ENCODE measurements at regions not wholly inside any gene's neighbourhood (a gene's known extent, or its start where the extent isn't known, plus 50 kb on each side); places are given as distances from the start of the nearest gene placed in this dataset.

DNA sequence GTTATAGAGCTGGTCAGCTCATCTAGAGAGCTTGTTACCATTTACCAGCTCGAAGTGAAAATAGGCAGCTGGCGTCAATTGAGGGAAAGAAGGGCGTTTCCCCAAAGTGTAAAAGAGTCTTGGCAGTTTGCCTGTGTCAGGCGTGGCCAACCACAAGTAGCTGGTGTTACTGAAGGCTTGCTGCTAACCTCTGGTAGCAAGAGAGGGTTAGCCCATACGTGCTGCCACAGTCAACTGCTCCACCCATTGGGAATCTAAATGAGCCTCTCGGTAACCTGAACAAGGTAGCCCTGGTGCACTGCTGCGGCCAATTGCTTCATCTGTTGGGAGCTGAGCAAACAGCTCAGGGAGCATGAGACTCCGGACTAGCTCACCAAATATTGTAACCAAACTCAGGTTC lies 314.9 kb upstream of the SLITRK5 start:
- no peaks in the 10 kb centered on the region for H3K27me3 ChIP-seq
- no peaks in the 10 kb centered on the region for H3K9me3 ChIP-seq
- H3K4me3 ChIP-seq, result no peak overlapping the region
- intact Hi-C loops (cut with DNase I; ENCODE audit: low total_unique reads) (no loop called here), in situ Hi-C loops (cut with MboI; ENCODE audit: low sequenced_read_pairs in 4 of 4) (no loop called here)
- H3K27ac ChIP-seq, result no peak overlapping the region
- H3K36me3 ChIP-seq, result no peaks in the 10 kb centered on the region
- H3K4me1 ChIP-seq, result no peaks in the 10 kb centered on the region
- TF ChIP-seq, protein P1, sequence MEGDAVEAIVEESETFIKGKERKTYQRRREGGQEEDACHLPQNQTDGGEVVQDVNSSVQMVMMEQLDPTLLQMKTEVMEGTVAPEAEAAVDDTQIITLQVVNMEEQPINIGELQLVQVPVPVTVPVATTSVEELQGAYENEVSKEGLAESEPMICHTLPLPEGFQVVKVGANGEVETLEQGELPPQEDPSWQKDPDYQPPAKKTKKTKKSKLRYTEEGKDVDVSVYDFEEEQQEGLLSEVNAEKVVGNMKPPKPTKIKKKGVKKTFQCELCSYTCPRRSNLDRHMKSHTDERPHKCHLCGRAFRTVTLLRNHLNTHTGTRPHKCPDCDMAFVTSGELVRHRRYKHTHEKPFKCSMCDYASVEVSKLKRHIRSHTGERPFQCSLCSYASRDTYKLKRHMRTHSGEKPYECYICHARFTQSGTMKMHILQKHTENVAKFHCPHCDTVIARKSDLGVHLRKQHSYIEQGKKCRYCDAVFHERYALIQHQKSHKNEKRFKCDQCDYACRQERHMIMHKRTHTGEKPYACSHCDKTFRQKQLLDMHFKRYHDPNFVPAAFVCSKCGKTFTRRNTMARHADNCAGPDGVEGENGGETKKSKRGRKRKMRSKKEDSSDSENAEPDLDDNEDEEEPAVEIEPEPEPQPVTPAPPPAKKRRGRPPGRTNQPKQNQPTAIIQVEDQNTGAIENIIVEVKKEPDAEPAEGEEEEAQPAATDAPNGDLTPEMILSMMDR (IDR thresholded peaks at IDR 0.05 in 4 of 5, conservative IDR thresholded peaks at IDR 0.05 in 1 of 5), result no peak
- TF ChIP-seq POLR2A (IDR thresholded peaks at IDR 0.05), result no peak
- DNase-seq, result no peak
- no peak for ATAC-seq

DNA sequence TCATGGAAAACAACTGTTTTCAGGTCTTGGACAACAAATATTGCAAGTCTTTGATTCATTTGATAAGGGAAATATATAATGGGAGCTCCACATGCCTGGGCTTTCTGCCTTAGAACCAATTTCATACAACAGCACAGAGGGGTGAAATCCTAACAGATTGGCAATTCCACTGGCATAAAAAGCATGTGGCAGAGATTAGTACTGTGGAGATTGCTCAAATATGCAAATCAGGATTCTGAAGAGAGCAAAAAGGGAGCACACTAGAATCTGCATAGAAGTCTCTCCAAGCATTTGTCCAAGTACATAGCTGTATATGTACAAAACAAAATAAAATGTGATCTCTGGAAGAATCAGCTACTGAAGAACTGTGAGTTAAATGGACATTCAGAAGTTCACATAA lies 312.9 kb upstream of the SLITRK5 start:
- in situ Hi-C loops (cut with MboI; ENCODE audit: low sequenced_read_pairs in 4 of 4) (no loop called here), intact Hi-C loops (cut with DNase I; ENCODE audit: low total_unique reads) (no loop called here)
- no peak overlapping the region for H3K27ac ChIP-seq
- no peak overlapping the region for H3K4me3 ChIP-seq
- no peaks in the 10 kb centered on the region for H3K27me3 ChIP-seq
- H3K9me3 ChIP-seq, result no peaks in the 10 kb centered on the region
- ATAC-seq, result no peak
- H3K4me1 ChIP-seq, result no peaks in the 10 kb centered on the region
- TF ChIP-seq, protein P1 (IDR thresholded peaks at IDR 0.05 in 4 of 5, conservative IDR thresholded peaks at IDR 0.05 in 1 of 5), result no peak
- no peak for DNase-seq
- H3K36me3 ChIP-seq, result no peaks in the 10 kb centered on the region

DNA sequence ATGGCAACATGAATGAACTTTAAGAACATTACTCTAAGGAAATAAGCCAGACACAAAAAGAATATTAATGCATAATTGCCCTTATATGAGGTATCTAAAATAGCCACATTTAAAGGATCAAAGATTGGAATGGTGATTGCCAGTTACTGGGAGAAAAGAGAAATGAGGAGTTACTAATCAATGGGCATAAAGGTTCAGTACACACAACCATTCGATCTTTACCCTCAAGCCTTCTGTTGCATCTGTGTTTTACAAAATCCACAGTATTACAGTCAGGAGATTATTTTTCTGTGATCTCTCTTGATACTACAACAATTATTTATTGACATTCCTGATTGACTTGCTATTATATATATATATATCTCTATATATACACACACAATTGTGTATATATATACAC lies 310.0 kb upstream of the SLITRK5 start:
- intact Hi-C loops (cut with DNase I; ENCODE audit: low total_unique reads) (no loop called here), in situ Hi-C loops (cut with MboI; ENCODE audit: low sequenced_read_pairs in 4 of 4) (no loop called here)
- ATAC-seq (no peak), DNase-seq (no peak)
- no peak overlapping the region for H3K4me3 ChIP-seq
- no peak overlapping the region for H3K27ac ChIP-seq
- H3K36me3 ChIP-seq, result no peaks in the 10 kb centered on the region
- no peak for TF ChIP-seq POLR2A (IDR thresholded peaks at IDR 0.05)
- TF ChIP-seq, protein P1 (IDR thresholded peaks at IDR 0.05 in 4 of 5, conservative IDR thresholded peaks at IDR 0.05 in 1 of 5), result no peak
- H3K27me3 ChIP-seq, result no peaks in the 10 kb centered on the region
- H3K4me1 ChIP-seq, result no peaks in the 10 kb centered on the region
- no peaks in the 10 kb centered on the region for H3K9me3 ChIP-seq

DNA sequence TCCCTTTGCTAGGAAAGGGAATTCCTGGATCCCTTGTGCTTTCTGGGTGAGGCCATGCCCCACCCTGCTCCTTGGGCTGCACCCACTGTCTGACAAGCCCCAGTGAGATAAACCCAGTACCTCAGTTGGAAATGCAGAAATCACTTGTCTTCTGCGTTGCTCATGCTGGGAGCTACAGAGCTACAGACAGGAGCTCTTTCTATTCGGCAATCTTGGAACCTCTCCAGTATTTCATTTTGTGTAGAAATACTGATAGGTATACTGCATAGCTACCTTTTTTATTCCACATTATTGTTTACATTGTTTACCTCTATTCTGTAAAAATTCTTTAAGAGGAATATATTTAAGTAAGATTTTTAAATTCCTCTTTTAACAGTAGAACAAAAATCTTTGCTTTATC lies 302.5 kb upstream of the SLITRK5 start:
- Histone ChIP-seq H3K27me3 (no peaks in the 10 kb centered on the region), H3K36me3 (no peaks in the 10 kb centered on the region), H3K9me3 (no peaks in the 10 kb centered on the region), H3K27ac (no peak overlapping the region), H3K4me1 (no peaks in the 10 kb centered on the region), H3K4me3 (no peak overlapping the region)
- ATAC-seq (no peak), DNase-seq (no peak)
- TF ChIP-seq POLR2A (IDR thresholded peaks at IDR 0.05), result no peak
- TF ChIP-seq, protein P1 (IDR thresholded peaks at IDR 0.05 in 4 of 5, conservative IDR thresholded peaks at IDR 0.05 in 1 of 5), result no peak
- in situ Hi-C loops (cut with MboI; ENCODE audit: low sequenced_read_pairs in 4 of 4), result no loop called here
- intact Hi-C loops (cut with DNase I; ENCODE audit: low total_unique reads), result no loop called here

DNA sequence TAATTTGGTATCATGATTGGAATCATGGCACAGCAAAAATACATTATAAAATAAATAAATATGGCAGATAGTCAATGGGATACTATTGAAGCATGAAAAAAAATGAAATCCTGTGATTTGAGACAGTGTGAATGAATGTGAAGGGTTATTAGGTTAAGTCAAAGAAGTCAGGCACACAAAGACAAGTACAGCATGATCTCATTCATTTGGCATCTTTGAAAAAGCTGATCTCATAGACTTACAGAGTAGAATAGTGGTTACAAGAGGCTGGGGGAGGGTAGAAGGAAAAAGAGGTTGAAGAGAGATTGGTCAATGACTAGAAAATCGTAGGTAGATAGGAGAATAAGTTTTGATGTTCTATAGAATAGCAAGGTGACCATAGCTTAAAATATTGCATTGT lies 295.1 kb upstream of the SLITRK5 start:
- Histone ChIP-seq H3K4me3 (no peak overlapping the region), H3K36me3 (no peaks in the 10 kb centered on the region), H3K27ac (no peak overlapping the region), H3K4me1 (no peaks in the 10 kb centered on the region), H3K9me3 (no peaks in the 10 kb centered on the region), H3K27me3 (no peaks in the 10 kb centered on the region)
- DNase-seq (no peak), ATAC-seq (no peak)
- no peak for TF ChIP-seq POLR2A (IDR thresholded peaks at IDR 0.05)
- TF ChIP-seq, protein P1 (IDR thresholded peaks at IDR 0.05 in 4 of 5, conservative IDR thresholded peaks at IDR 0.05 in 1 of 5), result no peak
- intact Hi-C loops (cut with DNase I; ENCODE audit: low total_unique reads) (no loop called here), in situ Hi-C loops (cut with MboI; ENCODE audit: low sequenced_read_pairs in 4 of 4) (no loop called here)

Data from gastrocnemius medialis (tissue), 4 donors.